ENCODE measurements at regions not wholly inside any gene's neighbourhood (a gene's known extent, or its start where the extent isn't known, plus 50 kb on each side); places are given as distances from the start of the nearest gene placed in this dataset.

DNA sequence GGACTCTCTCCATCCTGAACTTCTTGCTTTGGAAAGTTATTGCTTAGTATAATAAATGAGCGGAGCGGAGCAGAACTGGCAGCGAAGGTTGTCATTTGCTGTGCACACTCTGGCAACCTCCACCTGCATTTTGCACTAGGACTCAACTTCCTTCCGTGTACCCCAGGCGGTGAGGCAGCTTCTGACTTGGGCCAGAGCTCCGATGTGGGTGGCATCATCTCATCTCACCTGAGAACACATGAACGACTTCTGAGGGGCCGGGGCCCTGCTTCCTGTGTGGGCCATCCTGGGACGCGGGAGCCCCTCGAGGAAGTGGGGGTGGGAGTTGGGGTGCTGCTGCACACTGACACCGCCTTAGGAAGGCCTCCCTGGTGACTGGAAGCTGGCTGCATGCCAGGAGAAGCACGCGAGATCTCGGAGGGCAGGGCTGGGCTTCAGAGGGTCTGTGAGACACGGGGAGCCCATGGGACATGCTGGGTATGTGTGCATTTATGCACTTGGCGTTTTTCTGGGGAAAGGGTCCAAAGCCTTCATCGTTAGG, 56.5 kb upstream of the COL5A1 start:
- Histone ChIP-seq H3K27ac (ENCODE audit: low read depth in 1 of 3, low read length in 2 of 3) (no peak overlapping the region), H3K4me3 (ENCODE audit: low read depth in 1 of 3, low read length in 3 of 3) (no peak overlapping the region), H3K36me3 (ENCODE audit: control insufficient read depth in 3 of 3, insufficient read depth in 2 of 3, low read depth in 1 of 3, low read length in 3 of 3) (no peaks in the 10 kb centered on the region), H3K4me1 (ENCODE audit: control insufficient read depth in 3 of 3, insufficient read depth in 2 of 3, low read depth in 1 of 3, low read length in 2 of 3) (no peaks in the 10 kb centered on the region), H3K9me3 (ENCODE audit: control insufficient read depth in 2 of 2, insufficient read depth in 1 of 2, low read depth in 1 of 2, low read length in 1 of 2) (no peaks in the 10 kb centered on the region), H3K27me3 (ENCODE audit: control insufficient read depth in 3 of 3, insufficient read depth in 3 of 3, low read length in 3 of 3) (no peaks in the 10 kb centered on the region)
- no peak for DNase-seq
- FAIRE-seq, result no peak
- 65 to 73% (median 70%) methylated on average over 18 of the region's 18 CpGs for WGBS, 3 donors

GRCh38 chr9:134585746-134586706, 55.6 kb upstream of the COL5A1 start:
- Histone ChIP-seq H3K36me3 (ENCODE audit: control insufficient read depth in 3 of 3, insufficient read depth in 2 of 3, low read depth in 1 of 3, low read length in 3 of 3) (no peaks in the 10 kb centered on the region), H3K27ac (ENCODE audit: low read depth in 1 of 3, low read length in 2 of 3) (no peak overlapping the region), H3K27me3 (ENCODE audit: control insufficient read depth in 3 of 3, insufficient read depth in 3 of 3, low read length in 3 of 3) (no peaks in the 10 kb centered on the region), H3K9me3 (ENCODE audit: control insufficient read depth in 2 of 2, insufficient read depth in 1 of 2, low read depth in 1 of 2, low read length in 1 of 2) (no peaks in the 10 kb centered on the region), H3K4me1 (ENCODE audit: control insufficient read depth in 3 of 3, insufficient read depth in 2 of 3, low read depth in 1 of 3, low read length in 2 of 3) (no peaks in the 10 kb centered on the region), H3K4me3 (ENCODE audit: low read depth in 1 of 3, low read length in 3 of 3) (no peak overlapping the region)
- FAIRE-seq (no peak), DNase-seq (no peak)
- WGBS, 3 donors, result 74 to 84% (median 80%) methylated on average over 26 to 28 of the region's 28 CpGs

DNA sequence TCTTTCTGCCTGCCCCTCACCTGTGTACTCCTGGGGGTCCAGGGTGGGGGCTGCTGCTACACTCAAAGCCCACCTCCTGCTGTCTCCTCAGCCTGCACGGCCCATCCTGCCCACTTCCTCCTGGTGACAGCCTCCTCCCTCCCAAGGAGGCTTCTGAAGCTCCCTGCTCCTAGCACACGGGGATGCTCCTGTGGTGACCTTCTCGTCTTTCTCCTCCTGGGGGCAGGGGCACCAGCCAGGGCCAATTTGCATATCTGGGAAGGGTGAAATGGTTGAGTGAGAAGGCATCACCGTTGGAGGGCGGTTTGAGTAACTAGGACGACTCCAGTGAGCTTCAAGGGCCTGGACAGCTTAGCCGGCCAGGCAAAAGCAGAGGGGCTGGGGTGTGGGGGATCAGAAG, 51.9 kb upstream of the COL5A1 start:
- 39 to 61% (median 44%) methylated on average over 7 of the region's 7 CpGs for WGBS, 3 donors
- no peak overlapping the region for H3K27ac ChIP-seq (ENCODE audit: low read depth in 1 of 3, low read length in 2 of 3)
- H3K4me1 ChIP-seq (ENCODE audit: control insufficient read depth in 3 of 3, insufficient read depth in 2 of 3, low read depth in 1 of 3, low read length in 2 of 3), result no peaks in the 10 kb centered on the region
- H3K9me3 ChIP-seq (ENCODE audit: control insufficient read depth in 2 of 2, insufficient read depth in 1 of 2, low read depth in 1 of 2, low read length in 1 of 2), result no peaks in the 10 kb centered on the region
- H3K4me3 ChIP-seq (ENCODE audit: low read depth in 1 of 3, low read length in 3 of 3), result no peak overlapping the region
- H3K36me3 ChIP-seq (ENCODE audit: control insufficient read depth in 3 of 3, insufficient read depth in 2 of 3, low read depth in 1 of 3, low read length in 3 of 3), result no peaks in the 10 kb centered on the region
- FAIRE-seq (no peak), DNase-seq (no peak)
- no peaks in the 10 kb centered on the region for H3K27me3 ChIP-seq (ENCODE audit: control insufficient read depth in 3 of 3, insufficient read depth in 3 of 3, low read length in 3 of 3)

- H3K27me3 ChIP-seq (ENCODE audit: control insufficient read depth in 3 of 3, insufficient read depth in 3 of 3, low read length in 3 of 3), result no peaks in the 10 kb centered on the region
- no peak for FAIRE-seq
- H3K4me3 ChIP-seq (ENCODE audit: low read depth in 1 of 3, low read length in 3 of 3), result no peak overlapping the region
- H3K36me3 ChIP-seq (ENCODE audit: control insufficient read depth in 3 of 3, insufficient read depth in 2 of 3, low read depth in 1 of 3, low read length in 3 of 3), result no peaks in the 10 kb centered on the region
- no peak for DNase-seq
- no peaks in the 10 kb centered on the region for H3K4me1 ChIP-seq (ENCODE audit: control insufficient read depth in 3 of 3, insufficient read depth in 2 of 3, low read depth in 1 of 3, low read length in 2 of 3)
- H3K9me3 ChIP-seq (ENCODE audit: control insufficient read depth in 2 of 2, insufficient read depth in 1 of 2, low read depth in 1 of 2, low read length in 1 of 2), result no peaks in the 10 kb centered on the region
- H3K27ac ChIP-seq (ENCODE audit: low read depth in 1 of 3, low read length in 2 of 3), result no peak overlapping the region
- WGBS, 3 donors, result 67 to 79% (median 72%) methylated on average over 19 of the region's 19 CpGs
Measured at GRCh38 chr9:134590240-134591081, 51.1 kb upstream of the COL5A1 start.

GRCh38 chr9:134591082-134591571, 50.5 kb upstream of the COL5A1 start:
- Histone ChIP-seq H3K4me3 (ENCODE audit: low read depth in 1 of 3, low read length in 3 of 3) (no peak overlapping the region), H3K27ac (ENCODE audit: low read depth in 1 of 3, low read length in 2 of 3) (no peak overlapping the region), H3K4me1 (ENCODE audit: control insufficient read depth in 3 of 3, insufficient read depth in 2 of 3, low read depth in 1 of 3, low read length in 2 of 3) (no peaks in the 10 kb centered on the region), H3K27me3 (ENCODE audit: control insufficient read depth in 3 of 3, insufficient read depth in 3 of 3, low read length in 3 of 3) (no peaks in the 10 kb centered on the region), H3K9me3 (ENCODE audit: control insufficient read depth in 2 of 2, insufficient read depth in 1 of 2, low read depth in 1 of 2, low read length in 1 of 2) (no peaks in the 10 kb centered on the region), H3K36me3 (ENCODE audit: control insufficient read depth in 3 of 3, insufficient read depth in 2 of 3, low read depth in 1 of 3, low read length in 3 of 3) (no peaks in the 10 kb centered on the region)
- DNase-seq (no peak), FAIRE-seq (no peak)
- 42 to 73% (median 60%) methylated on average over 11 of the region's 11 CpGs for WGBS, 3 donors

DNA sequence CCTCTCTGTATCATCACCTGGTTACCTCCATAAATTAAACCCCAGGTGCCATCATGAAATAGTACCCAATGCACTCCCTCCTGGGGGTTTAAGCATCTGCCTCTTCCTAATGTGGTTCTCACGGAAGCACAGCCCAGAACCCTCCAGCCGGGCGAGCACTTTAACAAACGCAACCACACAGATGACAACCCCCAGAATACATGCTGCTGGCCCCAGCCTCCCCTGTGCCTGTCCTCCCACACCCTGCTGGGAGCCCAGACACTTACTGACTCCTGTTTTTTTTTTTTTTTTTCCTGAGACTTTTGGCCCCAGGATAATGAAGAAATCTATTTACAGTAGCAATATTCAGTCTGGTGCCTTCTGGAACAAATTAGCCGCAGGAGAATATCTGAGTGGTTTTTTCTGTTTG, 50.0 kb upstream of the COL5A1 start:
- 72 to 81% (median 80%) methylated on average over 5 of the region's 5 CpGs for WGBS, 3 donors
- Histone ChIP-seq H3K4me3 (ENCODE audit: low read depth in 1 of 3, low read length in 3 of 3) (no peak overlapping the region), H3K4me1 (ENCODE audit: control insufficient read depth in 3 of 3, insufficient read depth in 2 of 3, low read depth in 1 of 3, low read length in 2 of 3) (no peaks in the 10 kb centered on the region), H3K36me3 (ENCODE audit: control insufficient read depth in 3 of 3, insufficient read depth in 2 of 3, low read depth in 1 of 3, low read length in 3 of 3) (no peaks in the 10 kb centered on the region), H3K27ac (ENCODE audit: low read depth in 1 of 3, low read length in 2 of 3) (peak overlapping the region in 1 of 3 donors; percentile 76), H3K9me3 (ENCODE audit: control insufficient read depth in 2 of 2, insufficient read depth in 1 of 2, low read depth in 1 of 2, low read length in 1 of 2) (no peaks in the 10 kb centered on the region), H3K27me3 (ENCODE audit: control insufficient read depth in 3 of 3, insufficient read depth in 3 of 3, low read length in 3 of 3) (no peaks in the 10 kb centered on the region)
- no peak for DNase-seq
- no peak for FAIRE-seq
